SK-N-SH (cell line): ENCODE measurements at regions not wholly inside any gene's neighbourhood (a gene's known extent, or its start where the extent isn't known, plus 50 kb on each side); places are given as distances from the start of the nearest gene placed in this dataset.

Experiments
- CTCF ChIA-PET: fragments of 300-600, 350-600 bp; formaldehyde crosslinking; extraction: SDS; loops from one replicate; lab custom pipeline; 2021; lab: Yijun Ruan, JAX
- POLR2A ChIA-PET: fragments of 350-600 bp; sonication (Branson Sonifier 250); formaldehyde crosslinking; extraction: SDS; loops from one replicate; lab custom pipeline; 2020; ENCODE audit warnings: antibody characterized with exemption, inconsistent platforms; lab: Yijun Ruan, JAX
- DNase-seq: peaks from one replicate; pipeline ENCODE4 v3.0.0; 2012
- H2AFZ ChIP-seq: fragments of 200-600 bp; sonication (generic); 2 replicates; pipeline ENCODE4 v1.8.1; 2016; ENCODE audit warnings: antibody characterized with exemption, mild to moderate bottlenecking, low read depth
- H3F3A ChIP-seq: fragments of 200-600 bp; sonication (generic); replicated peaks from 2 replicates; pipeline ENCODE3; 2016; ENCODE audit warnings: antibody characterized with exemption, mild to moderate bottlenecking; ENCODE audit not compliant: insufficient read depth
- H3K27ac ChIP-seq, 2 experiments: fragments of 200-500 bp in 1 of 2; fragments of 200-600 bp in 1 of 2; sonication (Bioruptor generic) in 1 of 2; sonication (generic), shearing (Covaris generic) in 1 of 2; 2 replicates each; pipeline versions ENCODE4 v1.5.1 to v1.6.1; 2014 to 2016; ENCODE audit warnings: low read depth in 2 of 2, inconsistent platforms in 1 of 2, low read length in 1 of 2, mild to moderate bottlenecking in 1 of 2, mixed read lengths in 1 of 2
- H3K27me3 ChIP-seq: fragments of 200-600 bp; sonication (generic), shearing (Covaris generic); 2 replicates; pipeline ENCODE4 v1.6.1; 2016; ENCODE audit warnings: mixed run types; ENCODE audit not compliant: insufficient read depth
- H3K36me3 ChIP-seq, 2 experiments: fragments of 200-500 bp in 1 of 2; fragments of 200-600 bp in 1 of 2; sonication (Bioruptor generic) in 1 of 2; sonication (generic) in 1 of 2; replicated peaks in 1 of 2; 2 replicates each; pipeline versions ENCODE3 to v1.5.1; 2014 to 2016; ENCODE audit warnings: low read length in 1 of 2, mild to moderate bottlenecking in 1 of 2; ENCODE audit not compliant: insufficient read depth in 2 of 2, control insufficient read depth in 1 of 2
- H3K4me1 ChIP-seq, 2 experiments: fragments of 200-500 bp in 1 of 2; fragments of 200-600 bp in 1 of 2; sonication (Bioruptor generic) in 1 of 2; sonication (generic), shearing (Covaris generic) in 1 of 2; 2 replicates each; pipeline versions ENCODE4 v1.5.1 to v1.6.1; 2014 to 2016; ENCODE audit warnings: low read depth in 1 of 2, low read length in 1 of 2, mixed run types in 1 of 2; ENCODE audit not compliant: insufficient read depth in 2 of 2, control insufficient read depth in 1 of 2
- H3K4me2 ChIP-seq: fragments of 200-600 bp; sonication (generic), shearing (Covaris generic); 2 replicates; pipeline ENCODE4 v1.6.1; 2017; ENCODE audit warnings: mixed run types
- H3K4me3 ChIP-seq, 2 experiments: fragments of 200-500 bp in 1 of 2; fragments of 200-600 bp in 1 of 2; sonication (Bioruptor generic) in 1 of 2; sonication (generic), shearing (Covaris generic) in 1 of 2; 2 replicates each; pipeline versions ENCODE4 v1.5.1 to v1.8.1; 2014 to 2016; ENCODE audit warnings: low read depth in 2 of 2, inconsistent platforms in 1 of 2, low read length in 1 of 2, mild to moderate bottlenecking in 1 of 2, mixed read lengths in 1 of 2, moderate library complexity in 1 of 2
- H3K79me2 ChIP-seq: fragments of 200-600 bp; sonication (generic); 2 replicates; pipeline ENCODE4 v1.8.1; 2017; ENCODE audit warnings: mild to moderate bottlenecking; ENCODE audit not compliant: insufficient read depth
- H3K9ac ChIP-seq: fragments of 200-600 bp; sonication (generic); 2 replicates; pipeline ENCODE4 v1.6.1; 2017; ENCODE audit warnings: mixed run types
- H3K9me2 ChIP-seq: fragments of 200-600 bp; sonication (generic); 2 replicates; pipeline ENCODE4 v1.6.1; 2017; ENCODE audit warnings: mixed run types
- H3K9me3 ChIP-seq: fragments of 200-600 bp; sonication (generic); 2 replicates; pipeline ENCODE4 v1.6.1; 2017; ENCODE audit warnings: mixed run types, mild to moderate bottlenecking, moderate library complexity
- H4K20me1 ChIP-seq: fragments of 200-600 bp; sonication (generic); 2 replicates; pipeline ENCODE4 v1.6.1; 2017; ENCODE audit warnings: mild to moderate bottlenecking, mixed run types; ENCODE audit not compliant: insufficient read depth
- CTCF ChIP-seq: fragments of 200-600 bp; sonication (generic); IDR thresholded peaks from 2 replicates; pipeline ENCODE4 v1.6.1; 2017; ENCODE audit warnings: antibody characterized with exemption, mild to moderate bottlenecking, moderate library complexity
- FOSL2 ChIP-seq: IDR thresholded peaks from 2 replicates; pipeline ENCODE4 v1.4.0; 2012; ENCODE audit warnings: low read depth, mild to moderate bottlenecking, moderate library complexity, borderline replicate concordance
- FOXJ3 ChIP-seq: sonication (generic); formaldehyde crosslinking; IDR thresholded peaks from 2 replicates; pipeline ENCODE4 v1.5.1; 2020; ENCODE audit warnings: mild to moderate bottlenecking, missing genetic modification reagents
- FOXM1 ChIP-seq: IDR thresholded peaks from 2 replicates; pipeline ENCODE4 v1.4.0; 2012; ENCODE audit warnings: low read depth, mild to moderate bottlenecking
- GATA2 ChIP-seq: sonication (generic); formaldehyde crosslinking; IDR thresholded peaks from 2 replicates; pipeline ENCODE4 v1.5.0; 2020; ENCODE audit warnings: mild to moderate bottlenecking, missing genetic modification reagents
- MXI1 ChIP-seq: IDR thresholded peaks from 2 replicates; pipeline ENCODE4 v1.6.1; 2012; ENCODE audit warnings: mild to moderate bottlenecking, low read depth, low read length, improper control_type of control experiment
- PBX3 ChIP-seq: IDR thresholded peaks from 2 replicates; pipeline ENCODE4; 2012
- RAD21 ChIP-seq: IDR thresholded peaks from 2 replicates; pipeline ENCODE4 v1.6.1; 2012; ENCODE audit warnings: mild to moderate bottlenecking, low read length
- RXRA ChIP-seq: IDR thresholded peaks from 2 replicates; pipeline ENCODE4 v1.4.0; 2012; ENCODE audit warnings: low read depth, mild to moderate bottlenecking, borderline replicate concordance
- SIN3A ChIP-seq: IDR thresholded peaks from 2 replicates; pipeline ENCODE4 v1.6.1; 2012; ENCODE audit warnings: low read depth, mild to moderate bottlenecking, low read length, moderate library complexity, borderline replicate concordance
- SMC3 ChIP-seq: IDR thresholded peaks from 2 replicates; pipeline ENCODE4 v1.6.1; 2012; ENCODE audit warnings: low read depth, low read length, improper control_type of control experiment
- TAF1 ChIP-seq: IDR thresholded peaks from 2 replicates; pipeline ENCODE4 v1.6.1; 2012; ENCODE audit warnings: low read depth, mild to moderate bottlenecking, low read length, moderate library complexity, borderline replicate concordance
- WGBS: methylation state at CpG from one replicate; pipeline ENCODE4 v1.1.6; 2017; ENCODE audit warnings: low lambda C conversion rate; 5-methylcytosine and 5-hydroxymethylcytosine counted together
- TF ChIP-seq, protein P1 (sequence below): IDR thresholded peaks from 2 replicates; pipeline ENCODE4 v1.4.0; 2012; ENCODE audit warnings: low read depth

DNA sequence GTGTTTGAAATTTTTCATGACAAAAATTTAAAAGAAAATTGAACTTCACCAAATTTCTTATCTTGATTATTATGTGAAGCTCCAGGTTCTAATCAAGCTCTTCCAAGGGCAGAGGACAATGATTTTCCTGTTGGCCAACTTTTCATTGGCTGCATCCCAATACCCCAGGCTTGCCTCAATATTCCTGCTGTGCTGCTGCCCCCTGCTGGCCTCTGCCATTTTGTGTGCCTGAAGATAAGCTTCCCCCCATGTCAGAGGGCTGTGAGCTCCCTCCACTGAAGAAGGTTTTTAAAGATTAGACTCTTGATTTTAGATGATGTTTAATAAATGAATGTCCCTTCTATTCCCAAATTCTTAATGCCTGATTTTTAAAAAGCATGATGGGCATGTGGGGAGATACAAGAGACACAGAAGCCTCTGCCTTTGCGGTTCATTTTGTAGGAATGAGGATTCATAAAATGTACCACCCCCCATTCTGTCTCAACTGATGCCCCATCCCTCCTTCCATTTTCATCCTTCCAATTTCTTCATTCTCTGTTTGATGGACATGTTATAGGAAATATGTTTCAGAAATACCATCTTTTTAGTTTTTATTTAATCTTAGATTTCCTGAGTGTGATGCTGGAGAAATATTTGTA is 76.7 kb upstream of the RGS6 start:
- H3K4me3 ChIP-seq, result no peak overlapping the region; a peak in 1 of 4 replicates
- 46% methylated on average over 1 of the region's 1 CpG for WGBS
- POLR2A ChIA-PET, result no interaction called here

DNA sequence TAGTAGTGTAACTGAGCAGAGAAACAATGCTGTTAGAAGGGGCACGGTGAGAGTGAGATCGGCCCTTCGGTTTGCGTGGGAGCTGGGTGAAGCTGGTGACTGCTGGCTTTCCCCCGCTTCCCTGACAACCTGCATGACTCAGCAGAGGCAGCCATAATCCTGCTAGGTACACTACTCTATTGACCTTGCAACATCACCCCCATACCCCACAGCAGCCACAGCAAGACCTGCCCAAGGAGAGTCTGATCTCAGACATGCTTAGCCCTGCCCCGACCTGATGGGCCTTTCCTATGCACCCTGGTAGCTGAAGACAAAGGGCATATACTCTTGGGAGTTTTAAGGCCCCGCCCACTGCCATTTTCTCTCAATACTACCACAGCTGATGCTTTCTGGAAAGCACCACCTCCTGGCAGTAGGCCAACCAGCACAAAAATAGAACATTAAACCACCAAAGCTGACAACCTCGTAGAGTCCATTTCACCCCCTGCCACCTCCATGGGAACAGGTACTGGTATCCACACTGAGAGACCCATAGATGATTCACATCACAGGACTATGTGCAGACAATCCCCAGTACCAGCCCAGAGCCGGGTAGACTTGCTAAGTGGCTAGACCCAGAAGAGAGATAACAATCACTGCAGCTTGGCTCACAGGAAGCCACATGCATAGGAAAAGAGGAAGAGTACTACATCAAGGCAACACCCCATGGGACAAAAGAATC is 75.9 kb upstream of the RGS6 start:
- ChIA-PET CTCF (interaction anchor here (0.6 to 3.6 kb wide), 9 partner anchors 9 to 753 kb away, joined by 3 to 29 read pairs (median 6); no protein-coding TSS in a partner anchor), POLR2A (no interaction called here)
- no peaks in the 10 kb centered on the region for H3F3A ChIP-seq
- DNase-seq, result no peak
- no peaks in the 10 kb centered on the region for H4K20me1 ChIP-seq
- no peak overlapping the region for H3K4me2 ChIP-seq
- no peaks in the 10 kb centered on the region for H3K79me2 ChIP-seq
- H3K9me3 ChIP-seq, result no peaks in the 10 kb centered on the region
- no peak overlapping the region for H3K4me3 ChIP-seq
- no peaks in the 10 kb centered on the region for H3K36me3 ChIP-seq
- no peak overlapping the region for H3K9ac ChIP-seq
- no peak overlapping the region for H3K27ac ChIP-seq
- H3K4me1 ChIP-seq, result no peaks in the 10 kb centered on the region; a peak in 2 of 4 replicates
- no peak for TF ChIP-seq TAF1
- TF ChIP-seq SIN3A, result no peak
- TF ChIP-seq CTCF, result no peak
- TF ChIP-seq FOXM1, result no peak
- TF ChIP-seq RXRA, result no peak
- no peak for TF ChIP-seq MXI1
- TF ChIP-seq FOXJ3 (CRISPR knock-in tag), result no peak
- TF ChIP-seq GATA2 (CRISPR knock-in tag), result no peak
- TF ChIP-seq, protein P1, sequence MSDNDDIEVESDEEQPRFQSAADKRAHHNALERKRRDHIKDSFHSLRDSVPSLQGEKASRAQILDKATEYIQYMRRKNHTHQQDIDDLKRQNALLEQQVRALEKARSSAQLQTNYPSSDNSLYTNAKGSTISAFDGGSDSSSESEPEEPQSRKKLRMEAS, result no peak
- TF ChIP-seq PBX3, result no peak
- 7% methylated on average over 9 of the region's 9 CpGs for WGBS
- no peak overlapping the region for H2AFZ ChIP-seq
- no peaks in the 10 kb centered on the region for H3K27me3 ChIP-seq
- no peaks in the 10 kb centered on the region for H3K9me2 ChIP-seq

More for the DNA sequence above, 76.7 kb upstream of the RGS6 start:
- Histone ChIP-seq H3K79me2 (no peaks in the 10 kb centered on the region), H3K9me2 (no peaks in the 10 kb centered on the region), H3F3A (no peaks in the 10 kb centered on the region), H3K4me1 (no peaks in the 10 kb centered on the region; a peak in 2 of 4 replicates), H3K36me3 (no peaks in the 10 kb centered on the region), H4K20me1 (no peaks in the 10 kb centered on the region), H3K27me3 (no peaks in the 10 kb centered on the region), H3K9me3 (no peaks in the 10 kb centered on the region), H3K4me2 (no peak overlapping the region), H2AFZ (no peak overlapping the region), H3K9ac (no peak overlapping the region), H3K27ac (no peak overlapping the region)
- CTCF ChIA-PET, result interaction anchor here (0.5 to 3.6 kb wide), 47 partner anchors 10 to 949 kb away, joined by 3 to 29 read pairs (median 5); no protein-coding TSS in a partner anchor
- peak; percentile 75 for TF ChIP-seq SMC3
- TF ChIP-seq CTCF, result peak; percentile 83
- peak; percentile 79 for TF ChIP-seq RAD21
- no peak for TF ChIP-seq FOSL2
- DNase-seq, result peak; percentile 65
